ENCODE measurements at regions not wholly inside any gene's neighbourhood (a gene's known extent, or its start where the extent isn't known, plus 50 kb on each side); places are given as distances from the start of the nearest gene placed in this dataset.

DNA sequence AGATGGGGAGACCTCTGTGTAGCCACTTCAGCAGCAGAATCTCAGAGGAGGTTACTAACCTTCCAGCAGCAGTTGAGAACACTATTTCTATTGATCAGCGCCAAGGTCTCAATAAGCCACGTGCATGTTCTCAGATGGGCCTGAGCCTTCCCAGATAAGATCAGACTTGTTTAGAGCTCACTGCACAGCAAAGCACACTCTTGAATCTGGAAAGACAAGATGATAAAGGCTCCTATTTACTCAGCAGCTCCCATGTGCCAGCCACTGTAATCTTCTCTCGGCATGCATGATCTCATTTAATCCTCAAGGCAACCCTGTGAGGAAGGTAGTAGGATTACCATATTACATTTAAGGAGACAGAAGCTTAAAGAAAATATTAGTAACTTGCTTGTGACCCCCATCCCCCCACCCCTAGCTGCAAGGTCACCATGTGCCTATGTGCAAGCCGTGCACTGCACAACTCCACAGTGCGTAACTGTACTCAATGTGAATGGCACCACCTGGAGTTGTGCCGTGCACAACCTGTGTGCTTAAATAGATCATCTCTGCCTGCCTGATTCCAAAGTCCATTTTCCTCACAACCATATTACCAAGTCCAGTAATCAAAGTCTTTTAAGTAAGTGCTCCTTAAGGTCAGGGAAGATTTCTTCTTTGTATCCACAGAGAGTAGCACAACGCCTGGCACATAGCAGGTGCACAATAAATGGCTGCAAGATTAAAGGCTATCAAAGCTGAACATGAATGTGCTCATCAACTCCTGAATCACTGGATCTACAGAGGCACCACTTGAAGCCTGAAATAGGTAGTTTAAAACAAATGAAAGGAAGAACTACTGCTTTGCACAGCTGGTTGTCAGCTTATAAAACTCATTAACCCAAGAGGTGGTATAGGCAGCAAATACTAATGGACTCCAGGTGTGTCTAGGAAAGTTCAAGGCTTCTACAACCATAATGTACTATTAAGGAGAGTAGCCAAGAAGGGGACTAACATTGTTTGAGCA, 293.8 kb downstream of the BUD13 start:
- DNase-seq (ENCODE audit: low spot score) = no peak

DNA sequence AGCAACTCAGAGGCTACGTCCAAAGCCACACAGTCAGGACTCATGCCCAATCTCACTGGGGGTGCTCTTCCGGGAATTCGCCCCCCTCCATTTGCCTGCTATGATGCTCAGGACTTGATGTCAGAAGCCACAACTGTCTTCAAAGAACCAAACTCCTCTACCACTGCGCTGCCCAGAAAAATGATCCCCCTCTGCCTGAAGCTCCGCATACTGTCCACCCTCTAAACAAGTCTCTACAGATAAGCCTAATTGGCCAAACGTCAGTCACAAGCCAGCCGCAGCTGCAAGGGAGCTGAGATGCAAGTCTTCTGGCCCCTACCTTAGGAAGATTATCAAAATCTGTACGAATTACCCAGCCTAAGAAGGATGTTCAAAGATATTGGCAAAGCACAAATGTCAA, 294.6 kb downstream of the BUD13 start:
- DNase-seq (ENCODE audit: low spot score) = peak; percentile 65

DNA sequence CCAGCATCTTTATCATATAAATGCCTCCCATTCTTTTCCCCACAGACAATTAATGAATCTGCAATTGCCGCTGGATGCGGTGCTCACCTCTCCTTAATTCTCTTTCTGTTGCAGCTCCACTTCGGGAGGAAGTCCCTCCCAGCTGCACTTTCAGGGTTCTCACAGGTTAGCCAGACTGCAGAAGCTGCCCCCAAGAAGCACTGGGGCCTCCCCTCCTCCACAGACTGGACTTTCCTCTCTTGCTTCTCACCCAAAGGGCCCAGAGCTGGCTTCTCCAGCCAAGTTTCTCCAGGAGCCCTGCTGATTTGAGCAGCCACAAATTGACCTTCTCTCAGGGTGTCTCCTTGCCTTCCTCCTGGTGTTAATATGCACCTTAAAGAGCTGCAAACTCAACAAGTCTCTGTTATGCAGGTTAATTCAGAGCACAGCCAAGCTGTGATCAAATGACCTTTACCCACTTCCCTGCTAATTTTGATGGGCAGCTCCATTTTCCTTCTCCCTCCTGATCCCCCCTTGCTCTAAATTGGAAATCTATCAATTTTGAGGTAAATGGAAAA, 298.9 kb downstream of the BUD13 start:
- DNase-seq (ENCODE audit: low spot score) = no peak

DNA sequence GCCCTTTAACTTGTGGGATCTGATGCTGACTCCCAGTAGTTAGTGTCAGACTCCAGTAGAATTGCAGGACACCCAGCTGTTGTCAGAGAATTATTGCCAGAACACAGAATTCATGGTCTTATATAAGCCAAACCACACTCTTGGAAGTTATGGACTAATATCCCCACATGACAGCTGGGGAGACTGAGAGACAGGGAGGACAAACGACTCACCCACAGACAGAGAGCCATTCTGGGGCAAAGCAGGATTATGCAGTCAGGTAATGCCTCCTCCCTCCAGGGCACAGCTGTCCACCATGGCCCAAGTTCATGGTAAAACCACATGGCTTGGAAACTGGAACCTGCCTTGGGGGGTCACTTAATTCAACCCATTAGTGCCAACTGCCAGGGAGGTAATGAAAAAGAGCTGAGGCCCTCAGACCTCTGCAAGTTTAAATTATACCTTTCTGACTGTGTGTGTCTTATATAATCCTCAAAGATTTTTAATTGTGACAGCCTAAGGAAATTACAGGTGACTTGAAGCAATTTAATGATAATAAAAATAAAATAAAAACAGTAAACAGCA, 299.5 kb downstream of the BUD13 start:
- DNase-seq (ENCODE audit: low spot score) = no peak

DNA sequence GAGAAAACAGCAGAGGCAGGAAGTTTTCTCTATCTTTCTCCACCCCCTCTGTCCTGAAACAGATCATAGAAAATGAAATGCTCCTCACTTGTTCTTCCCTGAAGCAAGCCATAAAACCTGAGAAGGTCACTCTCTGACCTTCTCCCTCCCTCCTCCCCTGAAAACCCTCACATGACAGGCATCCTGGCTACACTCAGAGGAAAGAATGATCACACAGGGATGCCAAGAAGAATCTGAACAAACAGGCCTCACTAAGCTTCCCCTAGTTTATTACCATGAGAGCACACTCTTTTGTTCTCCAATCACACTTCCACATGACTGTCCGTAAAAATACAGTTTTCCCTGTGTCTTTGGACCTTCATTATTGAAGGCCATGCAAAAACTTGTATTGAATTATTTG, 300.1 kb downstream of the BUD13 start:
- DNase-seq (ENCODE audit: low spot score) = no peak

DNA sequence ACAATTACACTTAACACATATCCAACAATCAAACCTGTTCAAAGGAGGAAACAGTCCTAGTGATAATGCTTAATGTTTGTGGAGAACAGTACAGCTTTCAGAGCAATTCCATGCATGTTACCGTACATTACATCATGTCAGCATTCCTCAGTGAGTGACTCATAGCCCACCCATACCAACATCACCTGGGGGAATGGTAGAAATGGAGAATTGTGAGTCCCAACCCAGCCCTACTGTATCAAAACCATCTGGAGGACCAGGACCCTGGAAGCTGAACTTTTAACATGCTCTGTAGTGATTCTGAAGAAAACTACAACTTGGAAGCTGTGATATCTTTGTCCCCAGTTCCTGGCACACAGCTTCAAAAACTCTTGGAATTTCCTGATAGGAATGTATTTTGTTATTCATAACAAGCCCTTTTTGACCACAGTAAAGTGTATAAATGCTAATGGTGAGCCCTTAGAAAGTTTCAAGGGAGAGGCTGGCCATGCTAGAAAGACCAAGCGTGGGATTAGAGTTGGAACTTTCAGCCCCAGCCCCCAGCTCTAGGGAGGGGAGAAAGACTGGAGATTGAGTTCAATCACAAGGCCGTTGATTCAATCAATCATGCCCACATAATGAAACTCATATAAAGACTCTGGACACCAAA, 301.1 kb downstream of the BUD13 start:
- no peak for DNase-seq (ENCODE audit: low spot score)

DNA sequence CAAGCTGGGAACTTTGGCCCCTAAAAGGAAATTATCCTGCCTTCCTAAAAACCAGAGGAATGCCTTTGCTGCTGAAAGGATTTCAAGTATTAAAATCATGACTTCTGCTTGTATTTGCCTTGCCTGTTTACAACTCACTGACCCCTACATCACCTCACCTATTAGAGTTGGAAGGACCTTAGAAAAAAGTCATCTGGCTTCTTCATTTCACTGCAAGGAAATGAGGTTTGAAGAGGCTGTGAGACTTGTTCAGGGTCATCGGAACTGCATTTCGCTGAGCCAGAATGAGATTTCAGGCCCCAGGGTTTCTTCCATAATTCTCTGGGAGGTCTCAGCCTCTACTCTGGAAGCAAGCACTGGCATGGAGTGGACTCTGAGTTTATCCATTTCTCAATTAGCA, 304.1 kb downstream of the BUD13 start:
- no peak for DNase-seq (ENCODE audit: low spot score)

DNA sequence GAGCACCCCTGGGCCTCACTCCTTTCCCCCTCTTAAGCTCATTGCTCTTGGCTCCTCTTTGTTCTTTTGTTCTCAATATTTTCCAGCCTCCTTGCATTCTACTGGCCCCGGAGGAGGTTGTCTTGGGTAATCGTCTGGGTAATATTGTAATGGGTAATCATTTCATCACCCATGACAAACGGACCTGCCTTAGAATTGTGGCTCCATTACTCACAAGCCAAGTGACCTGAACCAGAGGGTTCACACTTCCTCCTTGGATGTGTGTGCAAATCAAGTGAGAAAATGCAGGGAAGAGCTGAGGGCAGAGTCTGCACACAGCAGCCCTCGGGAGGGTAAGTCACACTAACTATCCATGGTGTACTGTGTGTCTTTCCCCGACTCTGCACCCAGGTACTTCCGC, 305.0 kb downstream of the BUD13 start:
- no peak for DNase-seq (ENCODE audit: low spot score)

DNA sequence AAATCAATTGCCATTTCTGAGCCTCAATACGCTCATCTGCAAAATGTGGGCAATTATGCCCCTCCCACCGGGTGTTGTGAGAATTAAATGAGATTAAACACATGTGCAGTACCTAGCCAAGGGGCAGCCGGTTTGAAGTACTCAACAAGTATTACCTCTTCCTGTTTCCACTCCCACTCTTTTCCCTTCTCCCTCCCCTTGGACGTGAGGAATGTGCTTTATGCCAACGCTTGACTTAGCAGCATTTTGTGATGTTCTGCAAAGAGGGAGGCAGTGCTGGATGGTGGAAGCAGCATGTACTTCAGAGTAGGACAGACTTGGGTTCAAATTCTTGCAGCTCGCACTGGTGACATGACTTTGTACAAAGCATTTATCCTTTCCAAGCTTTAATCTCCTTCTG, 306.0 kb downstream of the BUD13 start:
- no peak for DNase-seq (ENCODE audit: low spot score)

DNA sequence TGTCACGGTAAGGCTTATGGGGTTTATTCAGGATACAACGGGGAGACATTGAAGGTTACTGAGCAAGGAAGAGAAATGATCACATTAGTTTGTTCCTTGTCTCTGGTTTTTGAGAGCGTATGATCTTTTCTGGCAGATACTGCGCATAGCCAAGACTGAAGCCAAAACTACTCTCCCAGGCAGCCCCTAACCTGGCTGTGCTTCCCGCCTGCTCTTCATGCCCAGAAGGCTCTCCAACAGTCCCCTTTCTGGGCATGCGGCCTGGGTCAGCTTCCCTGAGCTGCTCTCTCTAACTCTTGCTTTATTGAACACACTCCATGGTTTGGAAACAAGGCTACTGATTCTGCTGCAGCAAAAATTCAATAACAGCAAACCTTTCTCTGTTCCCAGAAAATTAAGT, 306.6 kb downstream of the BUD13 start:
- DNase-seq (ENCODE audit: low spot score) = no peak

DNA sequence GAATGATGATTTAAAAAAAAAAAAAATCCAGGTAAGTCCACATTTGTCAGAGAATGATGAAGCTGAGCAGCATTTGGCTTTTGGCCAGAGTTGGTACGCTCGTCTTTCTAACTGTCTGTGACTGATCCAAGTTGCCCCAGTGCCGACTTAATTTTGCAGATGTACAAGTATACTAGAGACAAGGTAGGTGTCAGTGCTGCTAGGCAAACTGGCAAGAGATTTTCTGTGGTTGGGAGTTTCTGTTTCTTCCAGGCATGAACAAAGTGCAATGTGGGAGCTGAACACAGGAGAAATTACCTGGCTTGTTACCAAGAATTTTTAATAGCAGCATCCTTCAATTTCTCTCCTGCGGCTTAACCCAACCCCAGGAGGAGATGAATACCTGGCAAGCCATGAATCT, 307.7 kb downstream of the BUD13 start:
- DNase-seq (ENCODE audit: low spot score) = no peak

DNA sequence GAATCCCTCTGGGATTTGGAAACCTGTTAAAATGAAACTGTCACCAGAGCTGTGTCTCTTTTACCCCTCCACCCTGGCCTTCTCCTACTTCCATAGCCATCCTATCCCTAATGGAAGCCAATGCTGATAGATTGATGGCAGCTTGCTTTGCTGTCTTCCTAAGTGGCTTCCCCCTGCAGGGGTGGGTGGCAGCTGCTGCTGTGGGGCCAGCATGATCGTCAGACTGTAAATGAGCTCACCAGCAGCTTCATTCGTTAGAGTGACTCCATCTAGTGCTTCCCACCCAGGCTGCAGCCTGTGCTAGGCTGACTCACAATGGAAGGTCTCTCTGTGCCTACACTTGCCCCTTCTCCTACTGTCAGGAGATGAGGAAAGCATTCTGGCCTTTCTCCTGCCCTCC, 311.0 kb downstream of the BUD13 start:
- DNase-seq (ENCODE audit: low spot score) = no peak

DNA sequence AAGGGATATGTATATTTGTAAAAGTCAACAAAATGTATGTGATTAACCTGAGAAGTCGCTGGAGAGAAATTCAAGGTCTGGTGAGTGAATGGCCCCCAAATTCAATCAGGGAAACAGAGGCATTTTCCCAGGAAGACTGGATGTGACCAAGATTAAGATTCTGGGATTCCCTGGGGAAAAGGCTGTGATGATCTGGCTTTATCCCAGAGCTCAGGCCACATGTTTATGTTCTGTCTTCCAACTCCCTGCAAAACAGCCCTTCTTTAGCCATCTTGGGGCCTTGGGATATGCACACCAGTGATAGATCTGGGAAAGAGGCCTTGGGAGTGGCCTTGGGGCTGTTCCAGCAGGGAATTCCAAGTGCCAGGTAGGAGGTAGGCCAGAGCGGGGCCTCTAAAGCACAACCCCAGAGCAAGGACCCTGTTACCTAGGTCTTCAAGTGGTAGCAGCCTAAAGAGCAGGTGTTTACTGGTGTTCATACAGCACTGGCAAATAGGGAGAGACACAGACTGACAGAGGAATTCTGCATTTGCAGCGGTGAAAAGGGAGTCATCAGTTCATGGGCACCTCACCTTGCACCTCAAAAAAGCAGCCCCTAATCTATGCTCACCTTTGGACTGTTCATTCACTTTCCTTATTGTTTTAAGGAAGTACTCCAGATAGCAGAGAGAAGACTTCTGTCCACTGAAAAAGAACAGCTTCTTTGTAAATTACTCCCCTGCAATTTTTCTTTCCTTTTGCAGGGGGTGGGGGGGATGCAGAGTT, 312.4 kb downstream of the BUD13 start:
- DNase-seq (ENCODE audit: low spot score) = no peak

DNA sequence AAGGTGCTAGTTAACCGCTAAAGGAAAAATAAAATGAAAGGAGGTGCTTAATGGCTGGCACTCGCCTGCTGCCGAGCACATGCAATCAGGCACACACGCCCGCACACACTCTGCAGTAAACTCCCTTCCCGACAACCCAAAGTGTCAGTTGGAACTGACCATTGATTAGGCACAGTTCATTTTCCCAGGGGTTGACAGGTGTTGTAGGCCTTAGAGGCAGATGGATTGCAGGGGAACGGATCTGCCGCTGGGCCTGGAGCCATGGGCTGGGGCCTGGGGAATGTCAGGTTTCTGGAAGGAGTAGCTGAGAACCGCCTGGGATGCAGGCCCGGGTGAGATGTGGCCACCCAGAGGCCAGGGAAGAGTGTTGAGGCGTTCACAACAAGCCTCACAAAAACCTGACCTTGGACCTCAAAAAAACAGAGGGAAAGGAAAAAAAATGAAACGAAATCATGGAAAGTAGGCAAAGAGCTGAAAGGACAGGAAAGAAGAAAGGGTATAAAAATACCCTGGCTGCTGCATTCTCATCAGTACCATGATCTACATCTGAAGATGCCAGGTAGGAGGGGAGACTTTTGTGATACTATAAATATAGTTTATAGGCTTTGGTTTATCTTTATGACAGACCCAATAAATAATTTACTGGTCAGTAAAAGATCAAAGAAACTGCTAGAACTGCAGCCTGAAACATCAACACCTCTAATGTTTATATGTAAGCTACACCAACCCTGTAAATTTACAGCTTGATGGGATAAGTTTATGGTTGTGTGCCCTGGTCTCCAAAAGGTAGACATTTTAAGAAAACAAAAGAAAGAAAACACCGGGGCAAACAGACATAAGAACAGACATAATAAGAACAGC, 313.4 kb downstream of the BUD13 start:
- DNase-seq (ENCODE audit: low spot score) = no peak

DNA sequence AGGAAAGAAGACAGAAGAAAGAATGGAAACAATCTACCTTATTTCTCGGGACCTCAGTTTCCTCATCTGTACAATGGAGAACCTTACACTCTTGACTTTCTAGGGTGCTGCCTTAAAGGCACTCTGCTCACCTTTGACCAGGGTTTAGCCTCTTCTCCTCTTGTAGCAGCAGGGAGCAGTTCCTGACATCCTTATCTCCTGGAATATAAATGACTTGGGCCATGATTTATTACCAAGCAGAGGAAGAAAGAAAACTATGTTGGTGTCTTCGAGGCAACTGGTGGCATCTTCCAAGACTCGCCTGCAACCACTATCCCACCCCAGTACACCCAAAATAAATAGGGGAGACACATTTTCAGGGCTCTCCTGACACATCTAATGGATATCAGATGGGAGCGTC, 314.2 kb downstream of the BUD13 start:
- DNase-seq (ENCODE audit: low spot score) = no peak

DNA sequence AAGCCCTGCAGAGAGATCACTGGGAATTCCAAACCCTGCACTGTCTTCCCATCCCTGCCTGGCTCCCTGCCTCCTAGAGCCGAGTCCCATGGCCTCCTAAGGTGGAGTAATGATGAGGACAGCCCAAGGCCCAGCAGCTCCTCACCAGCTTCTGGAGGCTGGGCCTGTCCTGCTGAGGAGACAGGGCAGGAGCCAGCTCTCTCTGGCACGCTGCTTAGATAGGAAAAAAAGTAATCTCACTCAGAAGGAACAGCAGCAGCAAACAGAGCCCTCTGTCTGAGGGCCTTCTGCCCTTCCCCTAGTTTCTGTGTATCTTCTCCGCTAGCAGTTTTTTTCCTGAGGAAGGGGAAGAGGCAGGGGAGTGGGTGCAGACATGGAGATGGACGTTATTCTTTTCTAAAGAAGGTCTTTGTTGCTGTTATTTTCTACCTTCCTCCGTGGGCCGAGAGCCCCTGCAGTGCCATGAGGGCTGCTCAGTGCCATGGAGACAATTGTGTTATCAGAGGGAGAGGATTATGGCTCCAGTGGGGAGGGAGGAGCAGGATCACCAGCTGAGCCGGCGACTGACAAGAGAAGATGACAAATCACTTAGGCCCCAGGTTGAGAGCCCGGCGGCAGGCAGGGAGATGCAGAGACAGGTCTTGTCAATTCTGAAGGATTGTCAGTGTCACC, 315.3 kb downstream of the BUD13 start:
- no peak for DNase-seq (ENCODE audit: low spot score)

DNA sequence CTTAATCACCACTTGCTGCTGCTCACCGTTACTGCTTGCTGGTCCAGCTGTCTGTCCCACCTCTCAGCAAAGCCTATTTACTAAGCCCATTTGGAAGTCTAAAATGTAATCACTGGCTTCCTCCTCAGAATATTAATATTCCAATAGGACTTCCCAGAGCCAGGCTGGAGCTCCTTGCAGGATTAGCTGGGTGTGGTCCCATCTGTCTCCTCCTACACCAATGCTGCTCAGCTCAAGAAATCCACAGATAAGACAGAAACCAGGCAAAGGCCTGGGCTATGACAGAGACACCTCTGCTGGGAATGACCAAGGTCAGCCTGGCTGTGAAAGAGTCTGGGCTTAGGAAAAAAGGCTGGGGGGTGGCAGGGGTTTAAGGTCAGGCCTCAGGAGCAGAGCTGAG, 317.8 kb downstream of the BUD13 start:
- no peak for DNase-seq (ENCODE audit: low spot score)

DNA sequence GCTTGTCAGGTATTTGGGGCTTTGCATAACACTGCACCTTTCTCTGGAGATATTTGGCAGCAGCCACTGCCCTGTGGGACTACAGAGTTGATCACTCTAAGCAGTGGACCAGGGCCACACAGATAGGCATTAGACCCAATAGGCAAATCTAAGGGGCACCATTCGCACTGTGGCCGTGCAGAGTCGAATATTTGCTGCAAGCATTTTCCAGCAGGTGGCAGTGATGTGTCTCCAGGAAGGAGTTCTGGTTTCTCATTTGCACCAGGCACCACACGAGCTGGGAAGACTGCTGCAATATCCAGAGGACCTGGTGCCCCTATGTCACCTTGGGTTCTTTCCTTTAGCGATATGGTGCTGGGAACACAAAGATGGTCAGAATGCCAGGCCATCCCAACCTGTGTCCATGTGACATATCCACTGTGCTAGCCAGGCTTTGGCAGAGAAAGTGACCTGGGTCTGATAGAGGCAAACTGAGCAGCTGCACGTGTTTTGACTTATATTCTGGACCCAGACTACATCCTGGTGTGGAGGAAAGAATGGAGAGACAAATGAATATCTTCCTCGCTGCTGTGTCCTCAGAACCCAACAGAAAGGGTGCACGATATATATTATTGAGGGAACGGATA, 318.7 kb downstream of the BUD13 start:
- DNase-seq (ENCODE audit: low spot score) = no peak

DNA sequence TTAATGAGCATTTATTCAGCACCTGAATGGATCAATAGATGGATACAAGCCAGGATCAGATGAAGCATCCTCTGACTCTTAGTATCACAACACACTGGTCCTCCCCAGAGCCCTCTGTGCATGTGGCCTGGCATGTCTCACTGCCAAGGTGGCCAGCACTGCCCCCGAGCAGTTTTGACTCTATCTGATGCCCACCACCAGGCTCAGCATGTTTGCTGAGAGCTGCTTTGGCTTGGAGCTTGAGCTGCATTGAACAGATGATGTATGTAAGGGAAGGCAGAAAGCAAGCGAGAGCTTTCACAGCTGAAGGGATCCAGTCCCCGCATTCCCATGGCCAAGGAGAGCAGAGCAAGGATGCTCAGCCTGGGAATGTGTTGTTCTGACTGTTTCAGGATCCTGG, 320.3 kb downstream of the BUD13 start:
- no peak for DNase-seq (ENCODE audit: low spot score)
